Lower lobe of right lung (tissue), 2 donors: ENCODE measurements at regions not wholly inside any gene's neighbourhood (a gene's known extent, or its start where the extent isn't known, plus 50 kb on each side); places are given as distances from the start of the nearest gene placed in this dataset.
"Not testable (repeated sequence)": the region's sequence is repeated elsewhere in the genome, so short reads cannot be mapped to it uniquely, and the experiment has no call there.

Source experiments
- ATAC-seq, 2 donors: fragments of 200-7000 bp; cut with Tn5 transposase; one replicate each; pipeline ENCODE4 v1.9.1; 2020 to 2022; ENCODE audit warnings: mild to moderate bottlenecking in 2 of 2, moderate library complexity in 2 of 2
- DNase-seq: peaks from one replicate; pipeline ENCODE4 v3.0.0-alpha.2; 2020
- H3K27ac ChIP-seq: fragments of 200-600 bp; one replicate; pipeline ENCODE4 v1.8.0; 2022
- H3K27me3 ChIP-seq: fragments of 200-600 bp; one replicate; pipeline ENCODE4 v1.8.0; 2022; ENCODE audit warnings: low read depth
- H3K36me3 ChIP-seq: fragments of 200-600 bp; one replicate; pipeline ENCODE4 v1.8.0; 2022; ENCODE audit warnings: mild to moderate bottlenecking
- H3K4me1 ChIP-seq: fragments of 200-600 bp; one replicate; pipeline ENCODE4 v1.8.0; 2022
- H3K4me3 ChIP-seq: fragments of 200-600 bp; one replicate; pipeline ENCODE4 v1.8.0; 2022; ENCODE audit warnings: mild to moderate bottlenecking
- H3K9me3 ChIP-seq: fragments of 200-600 bp; one replicate; pipeline ENCODE4 v1.8.0; 2022
- intact Hi-C: fragments of 100-400 bp; cut with DNase I; formaldehyde crosslinking; loops from one replicate; pipeline ENCODE4 v1.11.0; 2022
- TF ChIP-seq, protein P1 (sequence below): fragments of 200-600 bp; IDR thresholded peaks from one replicate; pipeline ENCODE4 v1.8.0; 2022; ENCODE audit warnings: antibody characterized with exemption, mild to moderate bottlenecking
- donor health status: DM: no; HTN: yes; CAD: no; lungs with severe emphysema.

DNA sequence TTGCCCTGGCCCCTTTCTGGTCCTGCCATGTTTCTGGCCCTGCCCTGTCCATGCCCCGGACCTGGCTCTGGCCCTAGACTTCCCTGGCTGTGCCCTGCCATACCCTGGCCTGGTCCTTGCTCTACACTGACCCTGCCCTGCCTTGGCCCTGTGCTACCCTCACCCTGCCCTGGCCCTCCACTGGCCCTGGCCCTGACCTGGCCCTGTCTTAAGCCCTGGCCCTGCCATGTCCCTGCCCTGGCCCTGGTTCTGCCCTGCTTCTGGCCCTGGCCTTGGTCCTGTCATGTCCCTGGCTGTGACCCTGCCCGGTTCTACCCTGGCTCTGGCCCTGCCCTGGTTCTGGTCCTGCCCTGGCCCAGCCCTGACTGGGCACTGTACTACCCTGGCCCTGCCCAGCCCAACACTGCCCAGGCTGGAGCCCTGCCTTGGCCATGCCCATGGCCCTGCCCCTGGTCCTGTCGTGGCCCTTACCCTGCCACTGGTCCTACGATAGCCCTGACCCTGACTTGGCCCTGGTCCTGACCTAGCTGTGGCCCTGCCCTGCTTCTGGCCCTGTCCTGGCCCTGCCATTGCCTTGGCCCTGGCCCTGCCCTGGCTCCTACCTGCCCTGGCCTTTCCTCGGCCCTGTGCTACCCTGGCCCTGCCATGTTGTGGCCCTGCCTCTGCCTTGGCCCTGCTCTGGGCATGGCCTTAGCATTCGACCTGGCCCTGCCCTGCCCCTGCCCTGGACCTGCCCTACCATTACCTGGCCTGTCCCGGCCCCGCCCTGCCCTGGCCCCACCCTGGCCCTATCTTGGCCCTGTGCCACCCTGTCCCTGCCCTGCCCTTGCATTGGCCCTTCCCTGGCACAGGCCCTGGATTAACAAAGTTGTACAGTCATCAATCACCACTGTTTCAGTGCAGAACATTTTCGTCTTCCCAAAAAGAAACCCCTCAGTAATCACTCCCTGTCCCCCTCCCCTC is 223.5 kb downstream of the LIPI start:
- H3K4me3 ChIP-seq, H3K36me3 ChIP-seq, DNase-seq, H3K9me3 ChIP-seq, H3K27ac ChIP-seq, intact Hi-C loops, H3K27me3 ChIP-seq, H3K4me1 ChIP-seq: not testable (repeated sequence)
- peak; percentile 41 to 56 for ATAC-seq

DNA sequence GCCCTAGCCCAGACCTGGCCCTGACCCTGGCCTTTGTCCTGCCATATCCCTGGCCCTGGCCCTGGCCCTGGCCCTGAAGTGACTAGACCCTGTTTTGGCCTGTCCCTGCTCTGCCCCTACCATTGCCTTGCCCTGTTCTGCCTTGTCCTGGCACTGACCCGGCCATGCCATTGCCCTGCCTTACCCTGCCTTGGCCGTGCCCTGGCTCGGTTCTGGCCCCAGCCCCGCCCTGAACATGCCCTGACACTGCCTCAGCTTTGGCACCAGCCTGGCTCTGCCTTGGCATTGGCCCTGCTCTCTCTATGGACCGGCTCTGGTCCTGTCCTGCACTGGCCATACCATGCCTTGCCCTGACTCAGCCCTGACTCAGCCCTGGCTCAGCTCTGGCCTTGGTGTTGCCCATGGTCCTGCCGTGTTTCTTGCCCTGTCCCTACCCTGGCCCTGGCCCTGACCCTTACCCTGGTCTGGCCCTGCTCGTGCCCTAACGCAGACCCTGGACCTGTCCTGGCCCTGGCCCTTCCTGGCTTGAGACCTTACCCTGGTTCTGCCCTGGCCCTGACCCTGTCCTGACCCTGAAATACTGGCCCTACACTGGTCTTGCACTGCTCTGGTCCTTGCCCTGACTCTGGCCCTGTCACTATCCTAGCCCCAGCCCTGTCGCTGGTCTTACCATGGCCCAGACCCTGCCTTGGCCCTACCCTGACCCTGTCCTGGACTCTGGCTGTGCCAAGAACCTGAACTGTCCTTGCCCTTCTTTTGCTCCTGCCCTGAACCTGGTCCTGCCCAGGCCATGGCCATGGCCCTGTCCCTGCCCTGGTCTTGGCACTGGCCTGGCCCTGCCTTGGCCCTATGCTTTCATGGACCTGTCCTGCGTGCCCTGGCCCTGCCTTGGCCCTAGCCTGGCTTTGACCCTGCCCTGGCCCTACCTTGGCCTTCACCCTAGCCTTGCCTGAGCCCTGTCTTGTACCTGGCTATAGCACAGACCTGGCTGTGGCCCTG is 224.6 kb downstream of the LIPI start:
- ATAC-seq: peak; percentile 32 to 36
- H3K27ac ChIP-seq, H3K36me3 ChIP-seq, H3K9me3 ChIP-seq, intact Hi-C loops, H3K27me3 ChIP-seq, DNase-seq, H3K4me3 ChIP-seq, H3K4me1 ChIP-seq: not testable (repeated sequence)

DNA sequence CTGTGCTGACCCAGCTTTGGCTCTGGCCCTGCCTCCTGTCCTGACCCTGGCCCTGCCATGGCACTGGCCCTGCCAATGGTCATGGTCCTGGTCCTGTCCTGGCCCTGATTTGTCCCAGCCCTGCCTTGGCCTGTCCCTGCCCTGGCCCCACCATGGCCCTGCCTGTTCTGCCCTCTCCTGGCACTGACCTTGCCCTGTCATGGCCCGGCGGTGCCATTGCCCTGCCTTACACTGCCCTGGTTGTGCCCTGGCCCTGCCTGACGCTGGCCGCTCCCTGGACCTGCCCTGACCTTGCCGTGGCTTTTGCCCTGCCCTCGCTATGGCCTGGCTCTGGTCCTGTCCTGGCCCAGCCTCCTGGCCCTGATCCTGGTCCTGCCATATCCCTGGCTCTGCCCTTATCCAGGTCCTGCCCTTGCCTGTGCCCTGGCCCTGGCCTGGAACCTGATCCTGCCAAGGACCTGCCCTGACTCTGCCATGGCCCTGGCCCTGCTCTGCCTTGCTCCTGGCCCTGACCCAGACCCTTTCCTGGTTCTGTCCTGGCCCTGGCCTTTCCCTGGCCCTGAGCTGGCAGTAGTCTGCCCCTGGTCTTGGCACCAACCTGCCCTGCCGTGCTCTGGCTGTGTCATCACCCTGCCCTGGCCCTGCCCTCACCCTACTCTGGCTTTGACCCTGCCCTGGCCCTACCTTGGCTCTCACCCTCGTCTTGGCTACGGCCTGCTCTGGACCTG is 225.5 kb downstream of the LIPI start:
- H3K4me3 ChIP-seq, DNase-seq, H3K27ac ChIP-seq, H3K36me3 ChIP-seq, intact Hi-C loops, H3K27me3 ChIP-seq, H3K9me3 ChIP-seq, H3K4me1 ChIP-seq: not testable (repeated sequence)
- peak; percentile 3 to 10 for ATAC-seq

DNA sequence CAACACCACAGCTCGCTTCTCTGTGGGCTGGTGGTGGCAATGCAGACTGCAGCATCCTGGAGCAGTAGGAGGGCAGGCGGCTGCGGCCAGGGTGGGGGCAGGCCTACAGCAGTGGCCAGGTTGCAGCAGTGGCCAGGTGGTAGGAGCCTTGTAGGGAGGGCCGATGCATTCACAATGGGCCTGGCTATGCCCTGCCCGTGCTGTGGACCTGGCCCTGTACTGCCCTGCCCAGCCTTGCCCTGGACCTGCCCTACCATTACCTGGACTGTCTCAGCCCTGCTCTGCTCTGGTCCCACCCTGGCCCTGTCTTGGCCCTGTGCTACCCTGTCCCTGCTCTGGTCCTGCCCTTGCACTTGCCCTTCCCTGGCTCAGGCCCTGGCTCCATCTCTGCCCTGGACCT is 226.0 kb downstream of the LIPI start:
- H3K27me3 ChIP-seq, H3K9me3 ChIP-seq, H3K4me3 ChIP-seq, intact Hi-C loops, H3K36me3 ChIP-seq, H3K4me1 ChIP-seq, DNase-seq, H3K27ac ChIP-seq: not testable (repeated sequence)
- peak in 1 of 2 donors; percentile 2 for ATAC-seq

DNA sequence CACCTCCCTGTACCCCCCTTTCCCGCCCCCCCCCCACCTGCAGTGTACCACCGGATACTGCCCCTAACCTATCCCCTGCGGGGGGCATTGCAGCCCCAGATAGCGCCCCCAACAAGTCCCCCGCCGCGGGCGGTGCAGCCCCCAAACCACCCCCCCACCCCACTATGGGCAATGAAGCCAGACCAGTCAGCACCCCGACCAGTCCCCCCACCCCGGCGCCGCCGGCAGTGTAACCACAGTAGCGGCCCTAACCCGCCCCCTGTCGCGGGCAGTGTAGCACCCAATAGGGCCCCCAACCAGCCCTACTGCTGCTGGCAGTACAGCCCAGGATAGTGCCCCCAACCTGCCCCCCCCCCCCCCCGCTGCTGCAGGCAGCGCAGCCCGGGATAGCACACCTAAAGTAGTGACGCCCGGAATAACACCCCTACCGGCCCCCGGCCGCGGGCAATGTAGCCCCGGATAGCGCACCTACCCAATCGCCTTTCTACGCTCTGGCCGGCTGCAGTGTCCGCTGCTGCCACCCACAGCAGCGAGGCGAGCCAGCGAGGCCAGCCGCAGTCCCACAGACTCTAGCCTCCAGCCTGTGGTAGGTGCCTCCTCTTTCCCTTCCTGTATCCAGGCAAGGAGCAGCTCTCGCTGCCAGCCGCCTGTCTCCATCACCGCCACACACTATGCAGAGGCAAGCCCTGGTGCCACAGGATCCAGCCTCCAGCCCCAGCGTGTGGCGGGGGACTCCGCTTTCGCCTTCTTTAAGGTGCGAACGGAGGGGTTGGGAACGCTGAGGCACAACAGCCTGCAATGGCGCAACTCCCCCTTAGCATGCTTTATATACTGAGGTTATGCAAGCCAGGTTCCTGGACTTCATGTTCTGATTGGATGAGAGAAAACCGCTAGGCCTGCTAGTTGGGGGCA is 229.3 kb downstream of the LIPI start:
- H3K9me3 ChIP-seq, H3K36me3 ChIP-seq, DNase-seq, ATAC-seq, H3K27me3 ChIP-seq, H3K4me3 ChIP-seq, intact Hi-C loops, H3K4me1 ChIP-seq, H3K27ac ChIP-seq: not testable (repeated sequence)

DNA sequence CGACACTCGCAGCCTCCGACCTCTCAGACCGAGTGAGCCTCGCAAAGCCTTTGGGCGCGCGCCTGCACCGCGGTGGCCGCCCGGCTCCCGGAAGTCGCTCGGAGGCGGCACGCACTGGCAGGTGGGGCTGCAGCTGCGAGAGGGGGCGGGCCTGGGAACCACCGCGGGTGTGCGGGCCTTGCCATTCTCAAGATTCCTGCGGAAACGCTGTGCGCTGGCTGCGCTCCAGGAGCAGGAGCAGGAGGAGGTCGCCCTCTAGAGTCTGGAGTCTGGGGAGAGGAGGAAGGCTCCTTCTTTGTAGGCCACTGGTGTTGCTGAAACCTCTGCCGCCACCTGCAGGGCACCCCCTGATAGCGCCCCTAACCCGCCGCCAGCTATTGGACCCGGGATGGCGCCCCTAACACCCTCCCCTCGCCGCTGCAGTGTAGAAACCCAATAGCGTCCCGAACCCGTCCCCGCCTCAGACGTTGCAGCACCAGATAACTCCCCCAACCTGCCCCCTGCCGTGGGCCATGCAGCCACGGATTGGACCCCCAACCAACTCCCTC is 230.6 kb downstream of the LIPI start:
- DNase-seq: peak; percentile 92
- H3K27ac ChIP-seq, intact Hi-C loops, H3K9me3 ChIP-seq, H3K4me1 ChIP-seq, H3K36me3 ChIP-seq, H3K27me3 ChIP-seq: not testable (repeated sequence)
- H3K4me3 ChIP-seq: peak overlapping the region; percentile 48
- TF ChIP-seq, protein P1, sequence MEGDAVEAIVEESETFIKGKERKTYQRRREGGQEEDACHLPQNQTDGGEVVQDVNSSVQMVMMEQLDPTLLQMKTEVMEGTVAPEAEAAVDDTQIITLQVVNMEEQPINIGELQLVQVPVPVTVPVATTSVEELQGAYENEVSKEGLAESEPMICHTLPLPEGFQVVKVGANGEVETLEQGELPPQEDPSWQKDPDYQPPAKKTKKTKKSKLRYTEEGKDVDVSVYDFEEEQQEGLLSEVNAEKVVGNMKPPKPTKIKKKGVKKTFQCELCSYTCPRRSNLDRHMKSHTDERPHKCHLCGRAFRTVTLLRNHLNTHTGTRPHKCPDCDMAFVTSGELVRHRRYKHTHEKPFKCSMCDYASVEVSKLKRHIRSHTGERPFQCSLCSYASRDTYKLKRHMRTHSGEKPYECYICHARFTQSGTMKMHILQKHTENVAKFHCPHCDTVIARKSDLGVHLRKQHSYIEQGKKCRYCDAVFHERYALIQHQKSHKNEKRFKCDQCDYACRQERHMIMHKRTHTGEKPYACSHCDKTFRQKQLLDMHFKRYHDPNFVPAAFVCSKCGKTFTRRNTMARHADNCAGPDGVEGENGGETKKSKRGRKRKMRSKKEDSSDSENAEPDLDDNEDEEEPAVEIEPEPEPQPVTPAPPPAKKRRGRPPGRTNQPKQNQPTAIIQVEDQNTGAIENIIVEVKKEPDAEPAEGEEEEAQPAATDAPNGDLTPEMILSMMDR: peak; percentile 44
- peak; percentile 92 to 97 for ATAC-seq

DNA sequence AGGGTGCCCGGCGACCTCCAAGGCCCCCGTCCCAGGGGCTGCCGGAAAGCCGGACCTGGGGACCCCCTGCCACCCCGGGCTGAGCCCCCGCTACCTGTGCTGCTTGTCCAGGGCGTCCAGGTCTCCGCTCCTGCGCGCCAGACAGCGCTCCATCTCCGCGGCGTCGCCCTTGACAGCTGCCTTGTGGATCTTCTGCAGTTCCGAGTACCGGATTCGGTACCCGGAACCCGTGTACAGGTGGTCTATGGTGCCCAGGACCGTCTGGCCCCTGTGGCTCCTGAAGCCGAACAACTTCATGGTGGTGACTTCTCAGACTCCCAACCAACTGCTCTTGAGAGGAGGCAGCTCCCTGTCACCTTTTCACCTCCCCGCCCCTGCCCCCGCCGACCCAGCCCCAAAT is 231.1 kb downstream of the LIPI start:
- H3K4me1 ChIP-seq, H3K9me3 ChIP-seq, intact Hi-C loops, H3K27ac ChIP-seq, DNase-seq, H3K36me3 ChIP-seq, H3K27me3 ChIP-seq: not testable (repeated sequence)
- ATAC-seq: peak in 1 of 2 donors; percentile 44
- H3K4me3 ChIP-seq: peak overlapping the region; percentile 48

DNA sequence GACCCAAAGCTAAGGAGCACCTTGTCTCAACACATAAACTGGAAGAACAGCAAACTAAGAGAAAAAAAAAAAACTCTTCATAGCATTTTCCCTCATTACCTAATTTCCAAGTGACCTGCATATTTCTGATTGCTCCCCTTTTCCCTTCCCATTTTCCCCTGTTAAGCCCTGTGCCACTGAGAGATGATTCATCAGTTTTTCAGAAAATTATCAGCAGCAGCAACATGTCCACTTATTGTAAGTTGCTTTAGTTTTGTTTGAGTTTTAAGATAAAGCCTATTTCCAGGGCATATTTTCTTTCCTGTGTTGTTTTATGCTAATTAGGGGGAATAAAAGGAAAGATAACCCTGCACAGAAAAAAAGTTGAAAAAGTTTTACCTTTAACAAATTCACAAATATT is 236.2 kb downstream of the LIPI start:
- DNase-seq, H3K27ac ChIP-seq, H3K4me1 ChIP-seq, intact Hi-C loops, H3K9me3 ChIP-seq, H3K4me3 ChIP-seq, H3K27me3 ChIP-seq, H3K36me3 ChIP-seq, ATAC-seq: not testable (repeated sequence)

DNA sequence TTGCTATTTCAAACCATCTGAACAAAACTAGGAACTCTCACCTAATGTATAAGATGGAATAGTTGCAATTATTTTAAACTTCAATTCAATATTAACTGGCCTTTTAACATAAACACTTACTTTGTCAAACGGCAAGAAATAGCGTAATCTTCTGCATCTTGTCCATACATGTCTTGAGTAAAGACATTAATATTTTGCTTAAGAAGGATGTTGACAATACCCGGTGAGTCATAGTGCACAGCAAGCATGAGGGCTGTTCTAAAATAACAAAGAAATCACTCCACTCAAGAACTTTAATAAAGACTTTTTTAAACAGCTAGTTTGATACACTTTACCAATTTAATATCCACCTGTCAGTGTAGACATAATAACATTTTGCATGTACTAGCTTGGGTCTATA is 240.9 kb downstream of the LIPI start:
- H3K27me3 ChIP-seq, H3K27ac ChIP-seq, H3K4me3 ChIP-seq, H3K9me3 ChIP-seq, intact Hi-C loops, H3K4me1 ChIP-seq, DNase-seq, ATAC-seq, H3K36me3 ChIP-seq: not testable (repeated sequence)

DNA sequence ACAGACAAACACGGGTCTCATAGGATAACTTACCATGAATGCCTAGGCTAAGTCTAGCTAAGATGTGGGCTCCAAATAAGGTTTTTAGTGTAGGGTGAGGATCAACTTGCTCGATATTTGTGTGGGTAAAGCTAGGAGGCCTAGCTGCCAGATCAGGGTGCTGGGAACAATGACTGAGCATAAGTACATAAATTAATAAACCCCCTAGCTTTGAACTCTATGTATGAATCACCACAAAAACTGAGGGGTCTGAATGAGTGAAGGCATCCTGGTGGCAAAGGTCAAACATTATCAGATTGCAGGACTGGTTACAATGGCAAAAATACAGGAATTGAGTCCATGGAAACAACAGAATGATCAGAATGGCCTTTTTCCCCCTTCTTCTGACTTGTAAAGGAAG is 241.8 kb downstream of the LIPI start:
- DNase-seq, ATAC-seq, H3K36me3 ChIP-seq, H3K27ac ChIP-seq, H3K4me1 ChIP-seq, intact Hi-C loops, H3K4me3 ChIP-seq, H3K27me3 ChIP-seq, H3K9me3 ChIP-seq: not testable (repeated sequence)

DNA sequence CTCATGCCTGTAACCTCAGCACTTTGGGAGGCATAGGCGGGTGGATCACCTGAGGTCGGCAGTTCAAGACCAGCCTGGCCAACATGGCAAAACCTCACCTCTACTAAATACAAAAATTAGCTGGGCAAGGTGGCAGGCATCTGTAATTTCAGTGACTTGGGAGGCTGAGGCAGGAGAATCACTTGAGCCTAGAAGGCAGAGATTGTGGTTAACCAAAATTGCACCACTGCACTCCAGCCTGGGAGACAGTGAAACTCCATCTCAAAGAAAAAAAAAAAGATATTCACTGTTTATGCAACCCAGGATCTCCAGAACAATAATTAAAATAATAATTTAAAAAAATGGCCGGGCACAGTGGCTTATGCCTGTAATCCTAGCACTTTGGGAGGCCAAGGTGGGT is 247.5 kb downstream of the LIPI start:
- H3K9me3 ChIP-seq, H3K27me3 ChIP-seq, H3K36me3 ChIP-seq, intact Hi-C loops, DNase-seq, H3K27ac ChIP-seq, H3K4me3 ChIP-seq, H3K4me1 ChIP-seq, ATAC-seq: not testable (repeated sequence)
